Endothelial cell of umbilical vein (primary cell): ENCODE measurements at regions not wholly inside any gene's neighbourhood (a gene's known extent, or its start where the extent isn't known, plus 50 kb on each side); places are given as distances from the start of the nearest gene placed in this dataset.

Experiments used
- BruUV-seq: library from RNA; stranded (reverse); fragments of 400-500 nt; replicated peaks from 2 replicates; lab custom pipeline; 2021; lab: Mats Ljungman, UMichigan
- CTCF ChIA-PET: fragments of 300-600, 350-600 bp; sonication (Branson Sonifier 250); formaldehyde crosslinking; loops from one replicate; lab custom pipeline; 2021; ENCODE audit warnings: antibody characterized with exemption, inconsistent platforms; lab: Charles Lee
- POLR2A ChIA-PET: fragments of 300-600, 350-600 bp; sonication (Branson Sonifier 250); formaldehyde crosslinking; loops from one replicate; lab custom pipeline; 2021; ENCODE audit warnings: antibody characterized with exemption, inconsistent platforms; lab: Charles Lee
- DNase-seq: peaks from one replicate; pipeline ENCODE4 v3.0.0-alpha.2; 2011; ENCODE audit warnings: low read depth, low spot score
- FAIRE-seq: peaks from 2 replicates; lab custom pipeline; 2011; peaks lifted over from hg19 to GRCh38; lab: Jason Lieb, UNC
- H2AFZ ChIP-seq: 2 replicates; pipeline ENCODE4 v1.6.0; 2012; ENCODE audit warnings: low read depth, low read length, control low read depth, inconsistent platforms
- H3K27ac ChIP-seq: 2 replicates; pipeline ENCODE4 v1.5.1; 2011; ENCODE audit warnings: low read depth, mild to moderate bottlenecking, control low read depth, low read length, moderate library complexity; ENCODE audit not compliant: insufficient read depth
- H3K27me3 ChIP-seq, 2 experiments: 2 replicates each; pipeline versions ENCODE4 v1.6.0 to v1.6.1; 2011; ENCODE audit warnings: low read length in 2 of 2, mixed read lengths in 1 of 2; ENCODE audit not compliant: control insufficient read depth in 2 of 2, insufficient read depth in 2 of 2
- H3K36me3 ChIP-seq, 2 experiments: 2 replicates in 1 of 2; 3 replicates in 1 of 2; pipeline ENCODE4 v1.5.1; 2011; ENCODE audit warnings: low read length in 2 of 2, mild to moderate bottlenecking in 1 of 2, moderate library complexity in 1 of 2; ENCODE audit not compliant: control insufficient read depth in 2 of 2, insufficient read depth in 2 of 2; ENCODE audit errors: extremely low read depth in 1 of 2
- H3K4me1 ChIP-seq: 3 replicates; pipeline ENCODE4 v1.5.1; 2011; ENCODE audit warnings: mild to moderate bottlenecking, low read length; ENCODE audit not compliant: control insufficient read depth, insufficient read depth; ENCODE audit errors: extremely low read depth
- H3K4me2 ChIP-seq: 2 replicates; pipeline ENCODE4 v1.6.1; 2011; ENCODE audit warnings: low read length, control low read depth, mixed read lengths; ENCODE audit not compliant: insufficient read depth
- H3K4me3 ChIP-seq, 3 experiments: fragments of 200-600 bp in 1 of 3; sonication (generic), shearing (Covaris generic) in 1 of 3; replicated peaks in 1 of 3; 2 replicates each; pipeline ENCODE4 v1.5.1; 2011 to 2016; ENCODE audit warnings: control low read depth in 3 of 3, low read length in 3 of 3, mild to moderate bottlenecking in 2 of 3, inconsistent platforms in 1 of 3, low read depth in 1 of 3, moderate library complexity in 1 of 3; ENCODE audit not compliant: insufficient read depth in 1 of 3
- H3K79me2 ChIP-seq: 2 replicates; pipeline ENCODE4 v1.6.0; 2012; ENCODE audit warnings: low read length, inconsistent platforms; ENCODE audit not compliant: control insufficient read depth, insufficient read depth
- H3K9ac ChIP-seq: replicated peaks from 2 replicates; pipeline ENCODE3; 2011; ENCODE audit warnings: low read length, control low read depth; ENCODE audit not compliant: insufficient read depth; ENCODE audit errors: extremely low read depth
- H3K9me1 ChIP-seq: replicated peaks from 3 replicates; pipeline ENCODE4 v1.6.0; 2011; ENCODE audit warnings: mild to moderate bottlenecking, low read length; ENCODE audit not compliant: control insufficient read depth, insufficient read depth; ENCODE audit errors: extremely low read depth
- H3K9me3 ChIP-seq: replicated peaks from 2 replicates; pipeline ENCODE4 v1.5.1; 2012; ENCODE audit warnings: low read length, inconsistent platforms; ENCODE audit not compliant: control insufficient read depth, insufficient read depth
- H4K20me1 ChIP-seq: replicated peaks from 2 replicates; pipeline ENCODE3; 2011; ENCODE audit warnings: mild to moderate bottlenecking, low read length; ENCODE audit not compliant: control insufficient read depth, insufficient read depth; ENCODE audit errors: extremely low read depth
- CTCF ChIP-seq, 2 donors: IDR thresholded peaks; 1 replicate in 1 of 2; 2 replicates in 1 of 2; pipeline ENCODE4 v1.5.1; 2011; ENCODE audit warnings: low read length in 2 of 2, mild to moderate bottlenecking in 2 of 2, moderate library complexity in 2 of 2, control low read depth in 1 of 2, inconsistent platforms in 1 of 2, low read depth in 1 of 2; ENCODE audit not compliant: insufficient read depth in 1 of 2; ENCODE audit errors: extremely low read depth in 1 of 2
- EZH2 ChIP-seq: IDR thresholded peaks from 2 replicates; pipeline ENCODE4 v1.6.1; 2012; ENCODE audit warnings: borderline replicate concordance, low read depth, mild to moderate bottlenecking, moderate library complexity, low read length, inconsistent platforms; ENCODE audit not compliant: severe bottlenecking
- FOS ChIP-seq: IDR thresholded peaks from 2 replicates; pipeline ENCODE4 v1.6.1; 2011; ENCODE audit warnings: mild to moderate bottlenecking, low read length, moderate library complexity, borderline replicate concordance; ENCODE audit not compliant: insufficient read depth
- GATA2 ChIP-seq: IDR thresholded peaks from 2 replicates; pipeline ENCODE4 v1.7.0; 2011; ENCODE audit warnings: low read depth, mild to moderate bottlenecking, moderate library complexity, mixed read lengths, low read length; ENCODE audit not compliant: insufficient read length, insufficient read depth
- JUN ChIP-seq: IDR thresholded peaks from 2 replicates; pipeline ENCODE4 v1.6.1; 2011; ENCODE audit warnings: borderline replicate concordance, low read depth; ENCODE audit not compliant: insufficient read length, insufficient read depth
- MAX ChIP-seq: IDR thresholded peaks from 2 replicates; pipeline ENCODE4 v1.6.1; 2011; ENCODE audit not compliant: insufficient read depth, insufficient read length
- MYC ChIP-seq: IDR thresholded peaks from one replicate; pipeline ENCODE4 v1.6.1; 2011; ENCODE audit warnings: mild to moderate bottlenecking, low read depth, low read length
- POLR2A ChIP-seq: IDR thresholded peaks from 2 replicates; pipeline ENCODE4 v1.6.1; 2012; ENCODE audit warnings: low read depth, mild to moderate bottlenecking, control low read depth, low read length
- POLR2AphosphoS5 ChIP-seq: IDR thresholded peaks from 2 replicates; pipeline ENCODE4 v1.6.1; 2012; ENCODE audit warnings: low read depth, mild to moderate bottlenecking, control low read depth, low read length, moderate library complexity; ENCODE audit not compliant: insufficient read depth
- dilution Hi-C: fragments of 300-500 bp; cut with MboI; formaldehyde crosslinking; loops from one replicate; pipeline ENCODE4 v1.15.0; 2019; ENCODE audit warnings: low sequenced_read_pairs; ENCODE audit not compliant: extremely low pct_ligation_motif_present
- intact Hi-C: fragments of 100-400 bp; cut with micrococcal nuclease; formaldehyde crosslinking; loops from one replicate; pipeline ENCODE4 v1.10.0; 2022

- POLR2A ChIA-PET, result no interaction called here
- FAIRE-seq, result no peak
- DNase-seq, result no peak
- Histone ChIP-seq H3K27ac (no peak overlapping the region), H3K4me2 (no peak overlapping the region), H3K9me3 (no peaks in the 10 kb centered on the region), H3K9ac (no peak overlapping the region), H3K27me3 (peaks cover 5 to 7% of the 10 kb centered on the region in 2 experiments), H4K20me1 (no peaks in the 10 kb centered on the region), H3K79me2 (no peaks in the 10 kb centered on the region), H3K4me3 (no peak overlapping the region), H2AFZ (no peak overlapping the region), H3K36me3 (no peaks in the 10 kb centered on the region), H3K4me1 (no peaks in the 10 kb centered on the region), H3K9me1 (no peaks in the 10 kb centered on the region)
- intact Hi-C loops, result no loop called here
- no peak for TF ChIP-seq MAX
- TF ChIP-seq GATA2, result no peak
- no peak for TF ChIP-seq POLR2AphosphoS5
- TF ChIP-seq FOS, result no peak
- no peak for TF ChIP-seq EZH2
- TF ChIP-seq JUN, result no peak
- no TSS peak for BruUV-seq
- dilution Hi-C loops, result no loop called here
- CTCF ChIA-PET, result no interaction called here
These were observed 320.5 kb downstream of the MIAT start for GRCh38 chr22:26977741-26978376.

GRCh38 chr22:26979294-26979693 is 321.9 kb downstream of the MIAT start:
- ChIA-PET CTCF (no interaction called here), POLR2A (no interaction called here)

More at GRCh38 chr22:26979294-26979693, 321.9 kb downstream of the MIAT start:
- Histone ChIP-seq H3K9me3 (no peaks in the 10 kb centered on the region), H3K4me1 (no peaks in the 10 kb centered on the region), H3K9ac (no peak overlapping the region), H3K27me3 (peaks cover 7 to 14% of the 10 kb centered on the region in 2 experiments), H3K4me3 (no peak overlapping the region), H4K20me1 (no peaks in the 10 kb centered on the region), H3K9me1 (no peaks in the 10 kb centered on the region), H3K27ac (no peak overlapping the region), H3K79me2 (no peaks in the 10 kb centered on the region), H3K36me3 (no peaks in the 10 kb centered on the region), H2AFZ (no peak overlapping the region), H3K4me2 (no peak overlapping the region)
- FAIRE-seq, result no peak
- dilution Hi-C loops (no loop called here), intact Hi-C loops (no loop called here)
- BruUV-seq, result no TSS peak
- DNase-seq, result no peak
- TF ChIP-seq CTCF (IDR thresholded peaks at IDR 0.05; ENCODE audit: extremely low read depth in 1 of 2, insufficient read depth in 1 of 2, low read depth in 1 of 2, low read length in 2 of 2) (no peak), POLR2AphosphoS5 (no peak), FOS (no peak), JUN (no peak), EZH2 (no peak), MAX (no peak), POLR2A (no peak), GATA2 (no peak), MYC (no peak)
